ENCODE measurements at regions not wholly inside any gene's neighbourhood (a gene's known extent, or its start where the extent isn't known, plus 50 kb on each side); places are given as distances from the start of the nearest gene placed in this dataset.
"Not testable (repeated sequence)": the region's sequence is repeated elsewhere in the genome, so short reads cannot be mapped to it uniquely, and the experiment has no call there.

DNA sequence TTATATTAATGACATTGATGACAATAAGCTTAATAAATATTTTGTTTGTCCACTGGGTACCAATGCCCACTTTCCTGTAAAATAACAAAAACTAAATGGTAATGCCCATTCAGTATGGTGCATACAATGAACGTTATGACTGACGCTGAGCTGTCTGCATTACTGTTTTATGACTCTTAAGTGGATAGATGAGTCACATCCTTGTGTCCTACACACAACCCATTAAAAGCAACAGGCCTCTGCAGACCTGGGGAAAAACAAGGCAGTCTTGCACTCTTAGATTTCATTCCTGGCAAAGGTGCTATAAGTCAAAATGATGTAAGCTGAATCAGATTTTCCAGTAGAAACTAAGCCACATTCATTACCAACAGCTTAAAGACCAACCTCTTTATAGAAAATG is 176.3 kb upstream of the TMEM45B start:
- DNase-seq, result no peak

DNA sequence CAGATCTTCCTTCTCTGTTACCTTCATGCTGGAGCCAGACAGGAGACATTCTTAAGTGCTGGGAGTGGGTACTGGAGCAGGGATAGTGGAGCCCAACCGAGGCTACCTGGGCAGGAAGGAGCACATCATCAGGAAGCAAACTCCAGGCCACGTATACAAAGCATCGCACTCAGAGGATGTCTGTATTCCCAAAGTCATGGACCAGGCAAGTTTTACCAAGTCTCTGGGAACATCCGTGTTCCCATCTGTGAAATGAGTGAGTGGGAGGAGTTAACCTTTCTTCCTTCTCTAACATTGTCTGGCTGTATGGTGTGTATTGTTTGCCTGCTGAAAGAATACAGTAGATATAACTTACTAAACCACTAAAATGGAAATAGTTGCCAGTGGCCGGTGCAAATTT is 175.0 kb upstream of the TMEM45B start:
- DNase-seq, result no peak

DNA sequence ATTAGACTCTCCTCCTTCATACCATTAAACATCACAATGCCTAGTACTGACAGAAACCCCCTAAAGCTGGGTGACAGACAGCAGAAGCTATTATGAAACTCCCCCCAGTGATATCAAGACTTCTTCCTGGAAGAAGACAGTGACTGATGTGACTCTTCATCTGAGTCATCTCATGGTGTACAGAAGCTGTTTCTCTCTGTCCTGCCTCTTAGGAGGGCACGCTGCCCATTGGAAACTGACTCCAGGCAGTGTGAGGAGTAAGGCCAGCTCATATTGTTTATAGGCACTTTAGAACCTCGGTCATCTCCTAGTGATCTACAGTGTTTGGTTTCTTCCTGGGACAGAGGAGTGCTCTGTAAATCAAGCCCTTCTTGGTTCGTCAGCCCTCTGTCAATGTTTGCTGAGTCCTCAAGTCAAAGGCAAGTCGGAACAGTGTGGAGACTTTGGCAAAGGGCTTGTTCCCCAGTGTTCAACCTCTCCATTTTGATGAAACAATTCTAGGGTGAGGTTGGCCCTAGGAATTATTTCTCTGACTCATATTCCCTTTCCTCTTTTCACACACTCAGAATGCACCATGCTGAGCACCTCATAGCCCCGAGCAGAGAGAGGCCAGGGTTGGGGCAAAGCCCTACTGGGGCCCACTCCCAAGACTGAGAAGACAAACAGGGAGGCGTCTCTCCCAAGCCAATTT is 172.5 kb upstream of the TMEM45B start:
- no peak for DNase-seq

DNA sequence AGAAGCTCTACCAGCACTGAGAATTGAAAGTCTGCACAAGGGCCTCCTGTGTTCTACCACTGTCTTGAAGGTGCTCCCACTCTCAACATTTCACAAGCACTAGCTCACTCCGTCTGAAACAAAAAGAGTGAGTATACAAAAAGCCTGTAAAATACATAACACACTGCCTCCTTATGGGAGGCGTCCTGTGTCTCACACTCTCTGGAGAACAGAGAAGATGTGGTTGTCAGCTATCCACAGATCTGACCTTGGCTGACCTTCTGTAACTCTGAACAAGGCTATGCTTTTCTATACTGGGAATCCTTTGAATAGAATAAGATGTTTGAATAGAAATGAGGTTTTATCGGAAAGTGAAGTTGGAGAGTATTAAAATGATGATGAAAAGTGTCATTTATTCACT is 171.3 kb upstream of the TMEM45B start:
- DNase-seq, result no peak

DNA sequence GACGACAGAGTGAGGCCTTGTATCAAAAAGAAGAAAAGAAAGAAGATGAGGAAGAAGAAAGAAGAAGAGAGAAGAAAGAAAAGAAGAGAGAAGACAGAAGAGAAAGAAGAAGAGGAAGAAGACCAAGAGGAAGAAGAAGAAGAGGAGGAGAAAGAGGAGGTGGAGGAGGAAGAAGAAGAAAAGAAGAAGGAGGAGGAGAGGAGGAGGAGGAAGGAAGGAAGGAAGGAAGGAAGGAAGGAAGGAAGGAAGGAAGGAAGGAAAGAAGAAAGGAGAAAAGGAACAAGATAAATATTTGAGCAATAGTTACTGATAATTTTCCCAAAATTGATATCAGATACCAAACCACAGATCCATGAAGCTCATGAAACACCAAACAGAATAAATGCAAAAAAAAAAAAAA is 169.7 kb upstream of the TMEM45B start:
- no peak for DNase-seq

DNA sequence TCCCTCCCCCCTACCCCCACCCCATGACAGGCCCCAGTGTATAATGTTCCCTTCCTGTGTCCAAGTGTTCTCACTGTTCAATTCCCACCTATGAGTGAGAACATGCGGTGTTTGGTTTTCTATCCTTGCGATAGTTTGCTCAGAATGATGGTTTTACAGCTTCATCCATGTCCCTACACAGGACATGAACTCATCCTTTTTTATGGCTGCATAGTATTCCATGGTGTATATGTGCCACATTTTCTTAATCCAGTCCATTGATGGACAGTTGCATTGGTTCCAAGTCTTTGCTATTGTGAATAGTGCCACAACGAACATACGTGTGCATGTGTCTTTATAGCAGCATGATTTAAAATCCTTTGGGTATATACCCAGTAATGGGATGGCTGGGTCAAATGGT is 165.6 kb upstream of the TMEM45B start:
- DNase-seq, result not testable (repeated sequence)

DNA sequence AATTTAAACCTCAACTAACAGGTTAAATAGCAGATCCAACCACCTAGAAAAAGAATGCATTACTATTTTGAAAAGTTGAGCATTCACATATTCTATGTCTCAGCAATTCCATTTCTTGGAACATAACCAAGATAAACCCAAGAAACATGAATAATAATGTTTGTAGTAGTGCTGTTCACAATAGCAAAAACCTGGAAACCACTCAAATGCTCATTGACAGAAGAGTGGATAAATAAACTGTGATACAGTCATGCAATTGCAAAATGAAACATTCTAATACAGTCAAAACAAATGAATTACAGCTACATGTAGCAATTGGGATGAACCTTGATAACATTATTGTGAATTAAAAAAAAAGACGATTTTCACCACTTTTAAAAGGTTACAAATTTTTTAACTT is 162.8 kb upstream of the TMEM45B start:
- DNase-seq, result no peak

DNA sequence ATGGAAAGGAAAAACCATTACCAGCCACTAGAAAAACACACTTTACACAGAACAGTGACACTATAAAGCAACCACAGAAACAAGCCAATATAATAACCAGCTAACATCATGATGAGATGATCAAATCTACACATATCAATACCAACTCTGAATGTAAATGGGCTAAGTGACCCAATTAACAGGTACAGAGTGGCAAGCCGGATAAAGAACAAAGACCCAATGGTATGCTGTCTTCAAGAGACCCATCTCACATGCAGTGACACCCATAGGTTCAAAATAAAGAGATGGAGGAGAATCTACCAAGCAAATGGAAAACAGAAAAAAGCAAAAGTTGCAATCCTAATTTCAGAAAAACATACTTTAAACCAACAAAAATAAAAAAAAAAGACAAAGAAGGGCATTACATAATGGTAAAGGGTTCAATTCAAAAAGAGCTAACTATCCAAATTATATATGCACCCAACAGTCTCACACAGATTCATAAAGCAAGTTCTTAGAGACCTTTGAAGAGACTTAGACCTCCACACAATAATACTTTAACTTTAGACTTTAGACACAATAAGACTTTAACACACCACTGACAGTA is 160.3 kb upstream of the TMEM45B start:
- no peak for DNase-seq

DNA sequence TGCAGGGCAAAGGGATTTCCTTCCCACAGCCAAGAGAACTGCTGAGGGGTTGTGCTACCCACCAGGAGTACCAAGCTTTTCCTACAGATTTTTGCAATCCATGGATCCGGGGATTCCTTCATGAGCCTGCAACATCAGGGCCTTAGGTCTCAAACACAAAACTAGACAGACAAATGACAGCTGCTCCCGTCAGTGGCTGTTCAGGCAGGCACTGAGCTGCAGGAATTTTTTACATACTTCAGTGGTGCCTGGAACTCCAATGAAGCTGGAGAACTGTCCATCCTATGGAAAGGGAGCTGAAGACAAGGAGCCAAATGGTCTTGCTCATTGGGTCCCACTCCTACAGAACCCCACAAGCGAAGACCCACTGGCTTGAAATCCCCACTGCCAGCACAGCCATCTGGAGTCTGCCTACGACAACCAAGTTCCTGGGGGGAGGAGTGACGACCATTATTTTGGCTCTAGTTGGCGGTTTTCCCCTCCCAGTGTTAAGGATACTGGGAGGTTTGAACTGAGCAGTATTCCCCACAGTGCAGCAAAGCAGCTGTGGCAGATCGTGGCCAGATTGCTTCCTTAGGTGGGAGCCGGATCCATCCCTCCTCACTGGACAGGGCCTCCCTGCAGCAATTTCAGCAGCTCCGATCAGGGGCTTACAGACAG is 157.7 kb upstream of the TMEM45B start:
- DNase-seq, result no peak

DNA sequence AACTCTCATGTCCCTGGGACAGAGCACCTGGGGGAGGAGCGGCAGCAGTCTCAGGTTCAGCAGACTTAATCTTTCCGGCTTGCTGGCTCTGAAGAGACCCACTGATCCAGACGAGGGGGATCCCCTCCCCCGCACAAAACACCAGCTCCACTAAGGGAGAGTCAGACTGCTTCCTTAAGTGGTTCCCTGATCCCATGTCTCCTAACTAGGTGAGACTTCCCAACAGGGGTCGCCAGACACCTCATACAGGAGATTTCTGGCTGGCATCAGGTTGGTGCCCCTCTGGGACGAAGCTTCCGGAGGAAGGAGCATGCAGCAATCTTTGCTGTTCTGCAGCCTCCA is 157.2 kb upstream of the TMEM45B start:
- no peak for DNase-seq

DNA sequence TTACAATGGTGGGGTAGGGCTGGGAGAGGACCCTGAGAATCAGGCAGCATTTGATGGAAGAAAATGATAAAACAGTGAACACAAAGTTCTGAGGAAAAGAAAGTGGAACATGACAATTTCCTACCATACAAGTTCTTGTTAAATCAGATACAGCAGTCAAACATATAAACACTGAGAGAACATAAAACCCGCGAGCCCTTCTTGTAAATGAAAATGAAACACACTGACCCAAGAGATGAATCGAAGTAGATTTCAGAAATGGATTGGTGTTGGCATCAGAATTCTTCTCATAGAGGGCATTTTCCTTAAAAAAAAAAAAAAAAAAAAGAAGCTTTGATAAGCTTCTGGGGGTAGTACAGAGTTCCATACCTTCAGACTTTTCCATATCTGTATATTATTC is 134.7 kb upstream of the TMEM45B start:
- no peak for DNase-seq

DNA sequence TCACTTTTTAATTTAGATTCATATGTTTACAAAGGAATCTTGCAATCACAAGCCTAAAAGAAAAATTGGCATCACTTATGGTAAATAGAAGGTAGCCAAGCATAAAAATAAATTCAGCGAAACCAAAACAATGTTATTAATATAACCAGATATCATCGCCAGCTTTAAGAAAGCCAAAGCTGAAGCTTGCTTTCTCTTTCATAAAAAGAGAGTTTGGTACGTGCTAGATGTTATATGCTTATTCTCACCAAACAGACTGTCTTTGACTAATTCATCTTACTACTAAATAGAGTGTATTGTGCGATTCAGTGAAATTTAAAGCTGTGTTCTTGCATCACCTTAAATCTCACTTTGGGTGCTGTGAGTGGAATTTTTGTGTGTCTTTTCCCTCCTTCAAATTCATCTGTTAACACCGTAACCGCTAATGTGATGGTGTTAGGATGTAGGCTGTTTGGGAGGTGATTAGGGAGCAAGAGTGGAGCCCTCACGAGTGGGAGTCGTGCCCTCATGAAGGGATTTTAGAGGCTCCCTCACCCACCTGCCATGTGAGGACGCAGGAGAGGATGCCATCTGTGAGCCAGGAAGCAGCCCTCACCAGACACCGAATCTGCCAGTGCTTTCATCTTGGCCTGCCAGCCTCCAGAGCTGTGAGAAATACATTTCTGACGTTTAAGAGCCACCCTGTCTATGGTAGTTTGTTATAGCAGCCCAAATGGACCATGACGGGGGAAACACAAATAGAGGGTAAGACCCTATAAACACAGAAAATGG is 134.1 kb upstream of the TMEM45B start:
- no peak for DNase-seq

DNA sequence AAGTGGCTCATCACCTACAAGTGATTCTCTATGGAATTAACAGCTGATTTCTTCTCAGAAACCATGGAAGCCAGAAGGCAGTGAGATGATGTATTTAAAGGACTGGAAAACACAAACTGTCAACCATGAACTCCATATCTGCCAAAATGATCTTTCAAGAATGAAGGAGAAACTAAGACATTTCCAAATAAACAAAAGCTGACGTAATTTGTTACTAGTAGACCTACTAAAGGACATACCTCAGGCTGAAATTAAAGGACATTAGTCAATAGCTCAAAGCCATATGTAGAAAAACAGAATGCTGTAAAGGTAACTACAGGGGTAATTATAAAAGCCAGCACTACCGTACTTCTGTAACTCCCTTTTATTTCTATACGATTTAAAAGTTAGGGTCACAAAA is 129.4 kb upstream of the TMEM45B start:
- DNase-seq, result no peak

DNA sequence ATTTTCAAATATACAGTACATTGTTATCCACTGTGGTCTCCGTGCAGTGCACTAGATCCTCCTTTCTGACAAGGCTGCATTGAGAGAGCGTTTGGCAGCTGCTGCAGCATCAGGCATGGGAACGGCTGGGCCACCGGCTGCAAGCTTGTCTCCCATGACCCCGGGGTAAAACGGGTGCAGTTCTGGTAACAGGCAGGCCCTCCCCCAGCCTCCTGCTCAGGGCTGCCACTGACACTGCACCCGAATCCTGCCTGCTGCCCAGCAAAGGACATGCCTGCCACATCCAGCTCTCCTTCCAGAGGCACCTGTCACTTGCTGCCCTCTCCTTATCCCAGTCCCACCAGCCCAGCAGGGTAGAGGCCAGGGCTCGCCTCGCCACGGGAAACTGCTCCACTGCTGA is 124.5 kb upstream of the TMEM45B start:
- no peak for DNase-seq

DNA sequence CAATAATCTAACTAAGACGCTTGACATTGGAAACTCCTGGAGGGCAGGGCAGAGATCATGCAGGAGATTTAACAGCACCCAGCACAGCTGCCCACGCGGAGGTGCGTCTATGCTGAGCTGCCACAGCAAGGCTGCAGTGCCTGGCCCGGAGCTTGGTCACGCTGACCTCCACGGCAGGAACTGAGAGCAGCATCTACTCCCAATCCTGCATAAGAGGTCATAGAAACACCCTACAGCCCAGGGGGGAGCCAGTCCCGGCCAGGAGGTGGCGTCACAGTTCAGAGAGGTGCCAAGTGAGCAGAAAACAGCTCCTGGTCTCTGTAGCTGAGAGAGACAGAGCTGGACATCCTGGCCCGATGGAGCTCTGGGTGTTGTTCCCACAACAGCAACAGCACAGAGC is 121.1 kb upstream of the TMEM45B start:
- no peak for DNase-seq

DNA sequence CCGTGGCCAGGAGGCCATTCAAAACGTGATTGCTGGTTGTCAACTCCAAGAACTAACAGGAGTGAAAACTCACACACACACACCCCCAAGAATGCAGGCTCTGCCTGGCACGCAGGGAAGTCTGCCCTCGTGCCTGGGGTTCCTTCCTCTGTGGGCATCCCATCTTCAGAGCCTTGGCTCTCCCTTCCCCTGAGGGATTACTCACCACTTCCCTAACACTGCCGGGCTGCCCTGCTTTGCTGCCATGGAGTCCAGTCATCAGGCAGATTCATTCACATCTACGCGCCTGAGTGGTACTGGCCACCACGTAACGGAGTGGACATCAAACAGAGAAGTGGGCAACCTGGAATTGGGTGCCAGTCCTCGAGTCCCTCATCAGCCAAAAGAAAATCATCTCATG is 120.7 kb upstream of the TMEM45B start:
- no peak for DNase-seq

DNA sequence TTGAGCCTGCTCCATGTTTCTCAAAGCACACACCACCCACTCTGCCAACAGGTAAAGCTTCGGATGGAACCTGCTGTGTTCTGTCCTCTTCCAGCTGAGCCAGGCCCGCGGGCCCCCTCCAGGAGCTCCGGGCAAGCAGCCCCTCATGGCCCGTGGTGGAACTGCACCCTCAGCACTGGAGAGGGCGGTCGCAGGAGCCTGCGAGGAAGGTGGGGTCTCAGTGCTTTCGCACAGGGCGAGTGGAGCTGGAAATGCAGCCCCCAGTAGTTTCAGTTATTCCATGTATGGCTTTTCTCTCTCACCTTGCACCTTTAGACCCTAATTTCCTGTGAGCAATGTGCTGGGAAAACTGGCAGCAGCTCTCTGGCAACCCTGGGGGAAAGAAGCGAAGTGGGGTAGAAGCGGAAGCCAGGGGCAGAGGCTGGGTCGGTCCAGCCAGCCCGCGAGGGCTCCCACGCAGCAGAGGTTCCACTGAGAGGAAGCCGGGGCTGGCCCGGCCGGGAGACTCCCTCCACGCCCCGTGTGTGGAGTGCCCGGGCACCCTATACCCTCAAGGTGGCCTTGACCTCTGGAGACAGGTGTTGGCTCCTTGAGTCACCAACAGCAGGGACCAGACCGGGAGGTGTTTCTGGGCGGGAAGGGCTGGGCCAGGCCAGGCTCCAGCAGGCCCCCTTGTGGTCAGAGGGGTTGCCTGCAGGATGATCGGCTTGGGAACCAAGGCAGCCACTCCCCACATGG is 119.9 kb upstream of the TMEM45B start:
- DNase-seq, result no peak

DNA sequence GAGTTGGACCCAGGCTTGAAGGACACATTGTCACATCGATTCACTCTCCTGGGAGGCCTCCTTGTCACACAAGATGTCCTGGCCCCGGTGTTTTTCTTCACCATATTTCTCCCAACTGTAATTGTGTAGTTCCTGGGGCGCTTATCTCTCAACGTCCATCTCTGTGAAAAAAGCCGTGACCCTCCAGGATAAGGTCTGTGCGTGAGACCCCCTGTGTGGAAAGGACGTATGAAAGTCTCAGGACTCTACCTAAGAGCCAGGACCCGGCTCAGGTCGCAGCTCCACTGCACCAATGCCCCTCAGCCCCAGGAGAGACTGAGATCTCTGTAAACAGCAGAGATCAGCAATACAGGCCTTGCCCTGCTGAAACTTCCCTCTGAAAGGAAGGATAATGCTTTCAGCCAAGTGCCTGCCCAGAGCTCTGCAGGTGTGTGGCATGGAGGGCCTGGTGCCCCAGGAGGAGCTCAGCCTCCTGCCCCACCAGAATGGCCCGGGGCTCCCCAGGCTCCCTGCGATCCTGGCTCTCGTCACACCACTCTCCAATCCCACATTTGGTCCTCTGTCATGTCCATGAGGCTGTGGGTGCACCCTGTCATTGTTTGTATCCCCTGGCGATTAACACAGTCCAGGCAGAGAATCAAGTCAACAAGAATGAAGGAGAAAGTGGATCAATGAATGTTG is 119.2 kb upstream of the TMEM45B start:
- no peak for DNase-seq

DNA sequence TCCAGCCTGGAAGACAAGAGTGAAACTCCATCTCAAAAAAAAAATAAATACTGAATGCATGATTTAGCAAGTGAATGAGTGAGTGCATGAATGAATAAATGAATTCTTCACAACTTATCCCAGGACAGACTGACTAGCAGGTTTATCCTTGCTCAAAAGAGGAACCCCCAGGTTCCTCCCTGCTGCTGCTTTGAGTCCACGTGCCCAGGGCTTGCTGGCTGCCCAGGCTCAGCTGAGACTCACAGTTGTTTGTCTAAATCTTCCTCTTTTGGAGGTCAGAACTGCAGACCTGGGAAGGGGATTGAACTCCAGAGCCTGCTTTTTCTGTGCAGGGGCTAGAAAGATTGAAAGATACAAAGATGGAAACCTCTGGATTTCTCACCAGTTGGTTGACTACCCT is 117.4 kb upstream of the TMEM45B start:
- DNase-seq, result no peak

DNA sequence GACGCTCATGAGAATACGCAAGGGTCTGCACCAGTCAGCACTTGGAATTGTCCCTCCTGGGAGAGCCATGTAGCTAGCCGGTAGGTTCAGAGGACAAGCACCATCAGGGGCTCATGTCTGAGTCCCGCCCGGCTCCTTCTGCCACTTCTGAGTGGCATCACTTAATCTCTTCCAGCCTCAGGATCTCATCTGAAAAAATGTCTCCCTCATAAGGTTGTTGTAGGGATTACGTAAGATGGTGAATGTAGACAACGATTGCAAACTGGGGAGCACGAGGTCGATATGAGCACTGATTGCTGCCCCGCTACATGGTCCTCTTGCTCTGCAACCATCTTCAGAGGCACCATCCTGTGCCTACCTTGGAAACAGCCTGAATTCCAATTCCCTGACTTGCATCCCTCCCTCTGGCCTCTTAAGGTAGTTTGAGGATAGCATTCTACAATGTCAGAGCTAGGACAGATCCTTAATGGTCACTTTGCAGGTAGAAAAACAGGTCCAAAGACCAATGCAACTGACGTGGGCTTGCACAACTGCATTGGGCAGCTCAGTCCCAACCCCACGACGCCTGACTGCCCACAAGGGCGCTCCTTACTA is 115.8 kb upstream of the TMEM45B start:
- DNase-seq, result no peak

DNA sequence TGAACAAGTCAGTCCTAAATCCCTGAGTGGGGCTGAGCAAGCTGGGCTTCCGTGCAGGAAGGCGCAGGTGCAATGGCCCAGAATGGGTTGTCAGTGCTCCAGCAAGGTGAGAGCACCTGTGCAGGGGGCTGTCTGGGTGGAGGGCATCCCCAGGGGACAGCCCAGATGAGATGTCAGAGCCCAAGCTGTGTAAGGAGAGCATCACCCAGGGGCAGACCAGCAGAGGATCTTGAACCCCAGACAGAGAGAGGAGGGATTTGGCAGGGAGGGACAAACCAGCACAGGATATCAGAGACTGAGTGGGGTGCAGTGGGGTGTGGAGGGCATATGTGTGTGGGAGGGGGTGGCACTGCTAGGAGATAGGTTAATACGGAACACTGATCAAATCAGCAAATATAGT is 114.9 kb upstream of the TMEM45B start:
- no peak for DNase-seq

DNA sequence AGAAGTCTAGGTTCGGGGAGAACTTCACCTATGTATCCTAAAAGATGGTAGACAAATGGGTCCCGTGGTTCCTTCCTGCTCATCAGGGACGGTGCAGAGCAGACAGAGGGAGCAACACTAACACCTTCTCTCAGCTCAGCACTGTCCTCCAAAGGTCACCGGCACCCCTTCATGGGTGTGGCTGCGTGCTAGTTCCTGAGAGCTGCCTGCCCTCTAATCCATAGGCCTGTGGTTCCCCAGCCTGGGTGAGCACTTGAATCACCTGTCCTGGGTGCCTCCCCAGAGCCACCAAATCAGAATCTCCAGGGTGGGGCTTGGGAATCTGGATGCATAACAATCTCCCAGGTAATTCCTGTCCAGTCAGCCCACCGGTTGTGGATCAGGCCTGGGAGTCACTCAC is 113.9 kb upstream of the TMEM45B start:
- no peak for DNase-seq

All from DMS 273 treated with DMSO at 0.1 percent for 48 hours (cell line).